H1 (cell line): ENCODE measurements at regions not wholly inside any gene's neighbourhood (a gene's known extent, or its start where the extent isn't known, plus 50 kb on each side); places are given as distances from the start of the nearest gene placed in this dataset.

Experiments
- CTCF ChIA-PET: fragments of 300-600 bp; sonication (Branson Sonifier 250); formaldehyde crosslinking; loops from one replicate; lab custom pipeline; 2021; ENCODE audit not compliant: partially characterized antibody; lab: Charles Lee
- POLR2A ChIA-PET: fragments of 300-600 bp; sonication (Branson Sonifier 250); formaldehyde crosslinking; loops from one replicate; lab custom pipeline; 2021; ENCODE audit warnings: inconsistent platforms; ENCODE audit not compliant: partially characterized antibody; lab: Charles Lee
- DNase-seq, 2 experiments: peaks; one replicate each; pipeline versions ENCODE4 v3.0.0 to v3.0.0-alpha.2; 2010 to 2022; ENCODE audit warnings: low spot score in 2 of 2, low read depth in 1 of 2, mixed read lengths in 1 of 2
- FAIRE-seq: peaks from 2 replicates; lab custom pipeline; 2011; peaks lifted over from hg19 to GRCh38; lab: Jason Lieb, UNC
- H2AFZ ChIP-seq: 2 replicates; pipeline ENCODE4 v1.8.1; 2012; ENCODE audit warnings: low read length, inconsistent platforms
- H2AK5ac ChIP-seq: 2 replicates; pipeline ENCODE4 v1.6.1; 2013; ENCODE audit warnings: low read depth, low read length
- H2BK120ac ChIP-seq: replicated peaks from 2 replicates; pipeline ENCODE3; 2013; ENCODE audit warnings: low read depth, low read length, inconsistent platforms
- H2BK12ac ChIP-seq: 2 replicates; pipeline ENCODE4 v1.6.1; 2013; ENCODE audit warnings: low read depth, low read length
- H2BK15ac ChIP-seq: 2 replicates; pipeline ENCODE4 v1.6.1; 2013; ENCODE audit warnings: low read length
- H2BK20ac ChIP-seq: 2 replicates; pipeline ENCODE4 v1.6.1; 2013; ENCODE audit warnings: low read length
- H2BK5ac ChIP-seq: 2 replicates; pipeline ENCODE4 v1.6.1; 2013; ENCODE audit warnings: low read depth, low read length
- H3K14ac ChIP-seq: 2 replicates; pipeline ENCODE4 v1.6.1; 2013; ENCODE audit warnings: inconsistent platforms; ENCODE audit not compliant: insufficient read length
- H3K18ac ChIP-seq: 2 replicates; pipeline ENCODE4 v1.6.1; 2013; ENCODE audit warnings: low read length; ENCODE audit errors: extremely low read depth
- H3K23ac ChIP-seq: 2 replicates; pipeline ENCODE4 v1.6.1; 2013; ENCODE audit warnings: inconsistent platforms; ENCODE audit not compliant: insufficient read length
- H3K23me2 ChIP-seq: 2 replicates; pipeline ENCODE4 v1.6.1; 2013; ENCODE audit warnings: low read depth, low read length
- H3K27ac ChIP-seq: 2 replicates; pipeline ENCODE4 v1.6.1; 2011; ENCODE audit warnings: low read depth, low read length, inconsistent platforms
- H3K27me3 ChIP-seq, 4 experiments: replicated peaks in 1 of 4; 1 replicate in 1 of 4; 2 replicates in 3 of 4; pipeline versions ENCODE4 v1.6.1 to v1.8.1; 2011 to 2013; ENCODE audit warnings: low read length in 3 of 4, mild to moderate bottlenecking in 3 of 4, inconsistent platforms in 2 of 4, mixed read lengths in 2 of 4, moderate library complexity in 1 of 4; ENCODE audit not compliant: control insufficient read depth in 3 of 4, insufficient read depth in 3 of 4; ENCODE audit errors: extremely low read depth in 1 of 4
- H3K36me3 ChIP-seq, 4 experiments: 2 replicates each; pipeline versions ENCODE4 v1.6.1 to v1.8.1; 2011 to 2013; ENCODE audit warnings: mild to moderate bottlenecking in 4 of 4, low read length in 3 of 4, moderate library complexity in 2 of 4, control low read depth in 1 of 4, inconsistent platforms in 1 of 4; ENCODE audit not compliant: insufficient read depth in 4 of 4, control insufficient read depth in 2 of 4
- H3K4ac ChIP-seq: replicated peaks from 2 replicates; pipeline ENCODE3; 2013; ENCODE audit warnings: low read length, low read depth, mixed read lengths, inconsistent platforms; ENCODE audit not compliant: insufficient read length
- H3K4me1 ChIP-seq, 4 experiments: replicated peaks in 1 of 4; 1 replicate in 1 of 4; 2 replicates in 3 of 4; pipeline versions ENCODE4 v1.6.1 to v1.8.1; 2011 to 2013; ENCODE audit warnings: low read length in 3 of 4, inconsistent platforms in 2 of 4, mixed read lengths in 1 of 4; ENCODE audit not compliant: insufficient read depth in 4 of 4, control insufficient read depth in 3 of 4
- H3K4me2 ChIP-seq, 2 experiments: 2 replicates each; pipeline versions ENCODE4 v1.6.1 to v1.8.1; 2011 to 2013; ENCODE audit warnings: low read depth in 2 of 2, low read length in 2 of 2, control low read depth in 1 of 2, inconsistent platforms in 1 of 2, mild to moderate bottlenecking in 1 of 2; ENCODE audit not compliant: insufficient read depth in 1 of 2
- H3K4me3 ChIP-seq, 4 experiments: fragments of 200-600, 300-600 bp in 1 of 4; sonication (generic), shearing (Covaris generic), sonication (Bioruptor Twin) in 1 of 4; 2 replicates each; pipeline versions ENCODE4 v1.5.1 to v1.8.1; 2011 to 2016; ENCODE audit warnings: low read length in 4 of 4, low read depth in 3 of 4, control low read depth in 2 of 4, inconsistent platforms in 2 of 4, mild to moderate bottlenecking in 2 of 4, mixed read lengths in 1 of 4, moderate library complexity in 1 of 4; ENCODE audit not compliant: insufficient read depth in 2 of 4; ENCODE audit errors: extremely low read depth in 1 of 4
- H3K56ac ChIP-seq: replicated peaks from 2 replicates; pipeline ENCODE3; 2013; ENCODE audit warnings: low read depth, mild to moderate bottlenecking, mixed read lengths, low read length, inconsistent platforms; ENCODE audit not compliant: insufficient read length
- H3K79me1 ChIP-seq: 2 replicates; pipeline ENCODE4 v1.6.1; 2013; ENCODE audit warnings: low read depth, low read length, control low read depth
- H3K79me2 ChIP-seq, 2 experiments: 2 replicates each; pipeline versions ENCODE4 v1.6.1 to v1.8.1; 2012 to 2013; ENCODE audit warnings: low read length in 2 of 2, mild to moderate bottlenecking in 2 of 2, inconsistent platforms in 1 of 2; ENCODE audit not compliant: insufficient read depth in 2 of 2, control insufficient read depth in 1 of 2
- H3K9ac ChIP-seq, 4 experiments: replicated peaks in 1 of 4; 1 replicate in 1 of 4; 2 replicates in 3 of 4; pipeline versions ENCODE4 v1.6.1 to v1.8.1; 2011 to 2013; ENCODE audit warnings: low read depth in 3 of 4, low read length in 3 of 4, control low read depth in 2 of 4, mild to moderate bottlenecking in 2 of 4, moderate library complexity in 2 of 4, inconsistent platforms in 1 of 4; ENCODE audit errors: extremely low read depth in 1 of 4
- H3K9me3 ChIP-seq, 2 experiments: 2 replicates each; pipeline versions ENCODE4 v1.6.1 to v1.8.1; 2012 to 2013; ENCODE audit warnings: mild to moderate bottlenecking in 2 of 2, moderate library complexity in 2 of 2, control low read depth in 1 of 2, inconsistent platforms in 1 of 2, low read depth in 1 of 2, low read length in 1 of 2, mixed read lengths in 1 of 2; ENCODE audit not compliant: insufficient read depth in 2 of 2
- H4K20me1 ChIP-seq, 2 experiments: replicated peaks in 1 of 2; 2 replicates each; pipeline versions ENCODE3 to v1.8.1; 2011 to 2013; ENCODE audit warnings: inconsistent platforms in 2 of 2, low read length in 2 of 2, mild to moderate bottlenecking in 1 of 2; ENCODE audit not compliant: insufficient read depth in 2 of 2, control insufficient read depth in 1 of 2
- H4K5ac ChIP-seq: 2 replicates; pipeline ENCODE4 v1.6.1; 2013; ENCODE audit warnings: low read length, low read depth, mixed read lengths, inconsistent platforms; ENCODE audit not compliant: insufficient read length
- H4K8ac ChIP-seq: 2 replicates; pipeline ENCODE4 v1.8.0; 2013; ENCODE audit warnings: mild to moderate bottlenecking, moderate library complexity, low read length, inconsistent platforms; ENCODE audit not compliant: insufficient read depth; ENCODE audit errors: extremely low read depth
- H4K91ac ChIP-seq: replicated peaks from 2 replicates; pipeline ENCODE3; 2013; ENCODE audit warnings: low read length, mixed read lengths, inconsistent platforms; ENCODE audit not compliant: insufficient read length
- ASH2L ChIP-seq: fragments of 200-600, 300-600 bp; sonication (generic); IDR thresholded peaks from one replicate; pipeline ENCODE4 v1.7.1; 2017; ENCODE audit warnings: low read length
- ATF2 ChIP-seq: IDR thresholded peaks from 2 replicates; pipeline ENCODE4 v1.6.1; 2012; ENCODE audit warnings: low read length, inconsistent platforms
- CHD2 ChIP-seq: IDR thresholded peaks from 2 replicates; pipeline ENCODE4 v1.6.1; 2012; ENCODE audit warnings: low read length, improper control_type of control experiment
- GABPA ChIP-seq: IDR thresholded peaks from 2 replicates; pipeline ENCODE4 v1.6.1; 2011; ENCODE audit warnings: mild to moderate bottlenecking, low read length, moderate library complexity, borderline replicate concordance; ENCODE audit not compliant: insufficient read depth
- HDAC6 ChIP-seq: IDR thresholded peaks from one replicate; pipeline ENCODE4 v1.7.1; 2012; ENCODE audit warnings: low read depth, mild to moderate bottlenecking, inconsistent platforms, low read length, moderate library complexity
- JUND ChIP-seq: IDR thresholded peaks from 2 replicates; pipeline ENCODE4 v1.6.1; 2011; ENCODE audit warnings: mild to moderate bottlenecking, improper control_type of control experiment, low read length
- NRF1 ChIP-seq: IDR thresholded peaks from 2 replicates; pipeline ENCODE4 v1.6.1; 2011; ENCODE audit warnings: mild to moderate bottlenecking, low read depth, low read length, improper control_type of control experiment
- WGBS, 2 experiments: shearing (Covaris generic) in 1 of 2; methylation state at CpG; one replicate each; pipeline versions ENCODE4 v1.1.6 to v1.1.7; 2013 to 2015; ENCODE audit warnings: low lambda C conversion rate in 2 of 2, mixed read lengths in 2 of 2, inconsistent platforms in 1 of 2, low coverage in 1 of 2, missing lambda C conversion rate in 1 of 2; ENCODE audit not compliant: insufficient replicate concordance in 2 of 2, insufficient coverage in 1 of 2, insufficient read length in 1 of 2; ENCODE audit errors: extremely low coverage in 1 of 2, missing lambda C conversion rate in 1 of 2; 5-methylcytosine and 5-hydroxymethylcytosine counted together

- H3K36me3 ChIP-seq = no peaks in the 10 kb centered on the region
- no peak overlapping the region for H2AFZ ChIP-seq
- no peak overlapping the region for H2BK120ac ChIP-seq
- H3K4ac ChIP-seq = no peak overlapping the region
- WGBS, 2 experiments = 91% methylated on average over 1 of the region's 1 CpG; no CpG with 5 or more reads in 1 of the 2 experiments
- no peak overlapping the region for H3K23ac ChIP-seq
- H2BK20ac ChIP-seq = no peak overlapping the region
- no peak overlapping the region for H3K9ac ChIP-seq
- no peak for FAIRE-seq
- H3K23me2 ChIP-seq = no peaks in the 10 kb centered on the region
- no peak overlapping the region for H4K91ac ChIP-seq
- H4K8ac ChIP-seq = no peak overlapping the region
- no peak overlapping the region for H2BK15ac ChIP-seq
- H3K4me1 ChIP-seq = no peaks in the 10 kb centered on the region
- no peak overlapping the region for H2AK5ac ChIP-seq
- no peak for DNase-seq
- no peak overlapping the region for H2BK12ac ChIP-seq
- no peaks in the 10 kb centered on the region for H3K27me3 ChIP-seq
- no peaks in the 10 kb centered on the region; the same call in 1 of the 2 replicates for H3K79me1 ChIP-seq
- CTCF ChIA-PET = no interaction called here
- H3K14ac ChIP-seq = no peak overlapping the region
- no peaks in the 10 kb centered on the region for H3K79me2 ChIP-seq
- no peaks in the 10 kb centered on the region for H4K20me1 ChIP-seq
- no peak overlapping the region for H2BK5ac ChIP-seq
- H3K9me3 ChIP-seq = no peaks in the 10 kb centered on the region
- H4K5ac ChIP-seq = no peak overlapping the region
- TF ChIP-seq CHD2 (no peak), ASH2L (no peak), JUND (no peak), GABPA (no peak), HDAC6 (no peak), ATF2 (no peak), NRF1 (no peak)
- TF ChIP-seq, all 59 proteins: peak for 0
- Histone ChIP-seq H3K18ac (no peak overlapping the region), H3K27ac (no peak overlapping the region), H3K56ac (no peak overlapping the region), H3K4me3 (no peak overlapping the region), H3K4me2 (no peak overlapping the region)
- POLR2A ChIA-PET = no interaction called here
Observed at GRCh38 chr16:62751218-62751617, 715.0 kb upstream of the CDH8 start.
